ENCODE measurements at regions not wholly inside any gene's neighbourhood (a gene's known extent, or its start where the extent isn't known, plus 50 kb on each side); places are given as distances from the start of the nearest gene placed in this dataset.

GRCh38 chr10:4450169-4450568 is 375.8 kb upstream of the AKR1E2 start:
- TF ChIP-seq POLR2A (IDR thresholded peaks at IDR 0.05) (no peak), CTCF (IDR thresholded peaks at IDR 0.05) (no peak)

All from thyroid gland (tissue), 4 donors.